Body of pancreas (tissue), 4 donors: ENCODE measurements at regions not wholly inside any gene's neighbourhood (a gene's known extent, or its start where the extent isn't known, plus 50 kb on each side); places are given as distances from the start of the nearest gene placed in this dataset.

Experiments used
- ATAC-seq: fragments of 150-250 bp; one replicate; pipeline ENCODE4 v1.9.1; 2016
- DNase-seq, 4 donors: peaks; one replicate each; pipeline ENCODE4 v3.0.0-alpha.2; 2019
- H3K27ac ChIP-seq, 4 donors: fragments of 200-600 bp; sonication (generic); 1 replicate in 3 of 4; 2 replicates in 1 of 4; pipeline versions ENCODE4 v1.5.1 to v1.6.1; 2016 to 2019; ENCODE audit warnings: mild to moderate bottlenecking in 1 of 4, mixed read lengths in 1 of 4, moderate library complexity in 1 of 4
- H3K27me3 ChIP-seq, 2 donors: fragments of 200-600 bp; sonication (generic); one replicate each; pipeline ENCODE4 v1.6.0; 2016; ENCODE audit warnings: mild to moderate bottlenecking in 1 of 2
- H3K36me3 ChIP-seq, 2 donors: fragments of 200-600 bp; sonication (generic); replicated peaks in 1 of 2; 2 replicates each; pipeline ENCODE4 v1.5.1; 2016; ENCODE audit warnings: low read depth in 2 of 2; ENCODE audit not compliant: insufficient read depth in 1 of 2
- H3K4me1 ChIP-seq: fragments of 200-600 bp; sonication (generic); one replicate; pipeline ENCODE4 v1.6.0; 2016
- H3K4me3 ChIP-seq, 2 donors: fragments of 200-600 bp; sonication (generic); 1 replicate in 1 of 2; 2 replicates in 1 of 2; pipeline ENCODE4 v1.5.1; 2016 to 2019
- H3K9me3 ChIP-seq, 3 donors: fragments of 200-600 bp; sonication (generic); 1 replicate in 2 of 3; 2 replicates in 1 of 3; pipeline ENCODE4 v1.5.1; 2016
- CTCF ChIP-seq, 7 experiments: fragments of 450-650 bp in 4 of 7; fragments of 200-600 bp in 3 of 7; sonication (generic) in 3 of 7; IDR thresholded peaks; one replicate each; pipeline ENCODE4 v1.5.1; 2016 to 2019; ENCODE audit warnings: antibody characterized with exemption in 7 of 7
- POLR2A ChIP-seq, 3 donors: fragments of 450-650 bp; IDR thresholded peaks; one replicate each; pipeline ENCODE4 v1.6.1; 2016; ENCODE audit warnings: antibody characterized with exemption in 3 of 3, mild to moderate bottlenecking in 2 of 3
- WGBS, 2 donors: methylation state at CpG; one replicate each; pipeline ENCODE4 v1.1.5; 2017; 5-methylcytosine and 5-hydroxymethylcytosine counted together
- intact Hi-C: fragments of 100-400 bp; cut with DNase I; formaldehyde crosslinking; loops from one replicate; pipeline ENCODE4 v1.15.1; 2023

- no peak for DNase-seq
- Histone ChIP-seq H3K36me3 (no peaks in the 10 kb centered on the region), H3K27me3 (peaks cover 0 to 3% of the 10 kb centered on the region in 2 donors), H3K4me3 (no peak overlapping the region), H3K4me1 (no peaks in the 10 kb centered on the region), H3K9me3 (no peaks in the 10 kb centered on the region), H3K27ac (no peak overlapping the region)
- no peak for ATAC-seq
- WGBS, 2 donors, result 61 to 62% methylated on average over 4 of the region's 4 CpGs
- intact Hi-C loops, result no loop called here
- no peak for TF ChIP-seq POLR2A (IDR thresholded peaks at IDR 0.05)
- TF ChIP-seq CTCF (IDR thresholded peaks at IDR 0.05), result no peak
Measured at GRCh38 chr20:60232380-60232779, 274.2 kb downstream of the CDH26 start.

DNA sequence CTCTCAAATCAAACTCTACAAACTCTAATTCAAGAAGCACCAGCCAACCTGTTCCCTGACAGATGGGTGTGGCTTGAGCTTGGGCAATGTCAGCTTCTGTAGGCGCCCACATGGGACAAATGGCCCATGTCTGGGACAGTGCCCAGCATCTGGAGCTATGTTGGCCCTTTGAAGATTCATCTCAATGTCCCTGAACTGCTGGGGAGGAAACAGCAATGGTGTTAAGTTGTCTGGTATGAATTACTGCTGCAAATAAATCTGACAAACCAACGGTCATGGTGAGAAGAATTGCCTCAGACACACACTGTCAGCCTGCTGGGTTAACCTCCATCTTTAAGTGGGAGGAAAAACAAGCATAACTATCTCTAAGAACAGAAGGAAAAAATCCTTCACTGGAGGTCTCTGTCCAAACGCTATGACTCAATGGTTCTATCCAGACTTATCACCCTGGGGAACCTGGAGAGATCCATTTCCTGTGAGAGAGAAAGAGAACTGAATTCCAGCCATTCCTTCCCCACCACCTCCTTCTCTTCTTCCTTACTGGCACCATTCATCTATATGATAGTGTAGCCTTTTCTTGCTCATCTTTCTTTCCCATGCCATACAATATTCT, 274.9 kb downstream of the CDH26 start:
- no peaks in the 10 kb centered on the region for H3K9me3 ChIP-seq
- H3K27ac ChIP-seq, result no peak overlapping the region
- DNase-seq (no peak), ATAC-seq (no peak)
- H3K4me3 ChIP-seq, result no peak overlapping the region
- H3K4me1 ChIP-seq, result no peaks in the 10 kb centered on the region
- intact Hi-C loops, result no loop called here
- H3K36me3 ChIP-seq, result no peaks in the 10 kb centered on the region
- peaks cover 0 to 3% of the 10 kb centered on the region in 2 donors for H3K27me3 ChIP-seq
- TF ChIP-seq POLR2A (IDR thresholded peaks at IDR 0.05) (no peak), CTCF (IDR thresholded peaks at IDR 0.05) (no peak)
- 46 to 54% methylated on average over 3 of the region's 3 CpGs for WGBS, 2 donors

DNA sequence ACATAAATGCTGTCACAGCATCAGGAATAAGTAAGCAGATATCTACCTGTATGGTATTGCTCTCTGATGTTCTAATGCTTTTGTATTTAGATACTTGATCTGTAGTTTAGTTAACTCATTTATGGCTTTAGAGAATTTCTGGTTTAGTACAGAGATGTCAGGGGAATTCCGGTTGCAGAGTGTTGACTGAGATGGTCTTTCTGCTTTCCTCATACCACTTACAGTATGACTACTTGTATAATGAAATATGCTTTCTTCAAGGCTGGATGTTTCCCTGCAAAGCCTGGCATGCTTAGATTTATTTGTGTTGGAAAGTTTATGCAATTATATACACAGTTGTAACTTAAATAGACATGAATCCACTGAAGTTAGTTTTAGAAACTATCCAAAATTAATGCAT, 278.4 kb downstream of the CDH26 start:
- 46 to 66% methylated on average over 1 of the region's 1 CpG for WGBS, 2 donors
- no peaks in the 10 kb centered on the region for H3K36me3 ChIP-seq
- H3K4me3 ChIP-seq, result no peak overlapping the region
- intact Hi-C loops, result no loop called here
- ATAC-seq (no peak), DNase-seq (no peak)
- TF ChIP-seq POLR2A (IDR thresholded peaks at IDR 0.05), result no peak
- TF ChIP-seq CTCF (IDR thresholded peaks at IDR 0.05), result no peak
- H3K27me3 ChIP-seq, result no peaks in the 10 kb centered on the region
- H3K27ac ChIP-seq, result no peak overlapping the region
- no peaks in the 10 kb centered on the region for H3K4me1 ChIP-seq
- no peaks in the 10 kb centered on the region for H3K9me3 ChIP-seq

- TF ChIP-seq CTCF (IDR thresholded peaks at IDR 0.05), result no peak
- 69 to 73% methylated on average over 7 of the region's 7 CpGs for WGBS, 2 donors
- Histone ChIP-seq H3K36me3 (no peaks in the 10 kb centered on the region), H3K4me3 (no peak overlapping the region), H3K4me1 (no peaks in the 10 kb centered on the region), H3K9me3 (no peaks in the 10 kb centered on the region), H3K27me3 (no peaks in the 10 kb centered on the region), H3K27ac (no peak overlapping the region)
- no peak for DNase-seq
- ATAC-seq, result no peak
- intact Hi-C loops, result no loop called here
Measured at GRCh38 chr20:60237981-60238380, 279.8 kb downstream of the CDH26 start.

GRCh38 chr20:60238992-60239660, 280.9 kb downstream of the CDH26 start:
- WGBS, 2 donors, result 71 to 75% methylated on average over 10 to 11 of the region's 11 CpGs
- Histone ChIP-seq H3K4me3 (no peak overlapping the region), H3K27ac (no peak overlapping the region), H3K4me1 (no peaks in the 10 kb centered on the region), H3K27me3 (no peaks in the 10 kb centered on the region), H3K36me3 (no peaks in the 10 kb centered on the region), H3K9me3 (no peaks in the 10 kb centered on the region)
- ATAC-seq, result no peak
- no peak for TF ChIP-seq CTCF (IDR thresholded peaks at IDR 0.05)
- no peak for TF ChIP-seq POLR2A (IDR thresholded peaks at IDR 0.05)
- intact Hi-C loops, result no loop called here
- no peak for DNase-seq
